ENCODE measurements at regions not wholly inside any gene's neighbourhood (a gene's known extent, or its start where the extent isn't known, plus 50 kb on each side); places are given as distances from the start of the nearest gene placed in this dataset.

- TF ChIP-seq REST (IDR thresholded peaks at IDR 0.05) (no peak), SREBF2 (IDR thresholded peaks at IDR 0.05) (no peak), HOXA7 (CRISPR knock-in tag; IDR thresholded peaks at IDR 0.05) (no peak), POLR2A (IDR thresholded peaks at IDR 0.05; ENCODE audit: low read length) (no peak)
Observed at GRCh38 chr11:69582756-69583467, 58.0 kb upstream of the CCND1 start (continued).

- no peak for TF ChIP-seq USF2 (IDR thresholded peaks at IDR 0.05)
- no peak for TF ChIP-seq TP53 (CRISPR knock-in tag; IDR thresholded peaks at IDR 0.05)
- no peak for TF ChIP-seq MYC (IDR thresholded peaks at IDR 0.05; ENCODE audit: borderline replicate concordance, low read length)
- TF ChIP-seq ZC3H11A (IDR thresholded peaks at IDR 0.05) = no peak
- TF ChIP-seq HOXA7 (CRISPR knock-in tag; IDR thresholded peaks at IDR 0.05) = no peak
- TF ChIP-seq HES2 (IDR thresholded peaks at IDR 0.05) = no peak
- TF ChIP-seq PHF8 (IDR thresholded peaks at IDR 0.05; ENCODE audit: borderline replicate concordance, low read depth) = no peak
- Histone ChIP-seq H3K4me2 (no peak overlapping the region), H3K4me1 (peaks cover 12% of the 10 kb centered on the region), H3K4me3 (no peak overlapping the region), H3K9me3 (peaks cover 3% of the 10 kb centered on the region; the same call in 1 of the 3 replicates), H3K27ac (no peak overlapping the region)
- CTCF ChIA-PET = interaction anchor here (0.8 to 1.0 kb wide), 2 partner anchors 10 to 60 kb away, joined by 3 read pairs; no protein-coding TSS in a partner anchor
- WGBS (ENCODE audit: missing lambda C conversion rate) = 92% methylated on average over 3 of the region's 3 CpGs
- DNase-seq (ENCODE audit: low read depth in 1 of 2, low spot score in 1 of 2) (no peak), ATAC-seq (no peak), FAIRE-seq (no peak)
- POLR2A ChIA-PET = no interaction called here
Observed at GRCh38 chr11:69584160-69584559, 56.8 kb upstream of the CCND1 start.

GRCh38 chr11:69585385-69585784 lies 55.6 kb upstream of the CCND1 start:
- Histone ChIP-seq H3K4me1 (peaks cover 12% of the 10 kb centered on the region), H3K9me3 (peaks cover 3% of the 10 kb centered on the region; the same call in 1 of the 3 replicates), H3K4me2 (no peak overlapping the region), H3K27ac (no peak overlapping the region), H3K4me3 (no peak overlapping the region)
- FAIRE-seq = no peak
- no peak for ATAC-seq
- WGBS (ENCODE audit: missing lambda C conversion rate) = 95% methylated on average over 3 of the region's 3 CpGs
- POLR2A ChIA-PET = no interaction called here
- CTCF ChIA-PET = interaction anchor here (1.2 kb wide), 1 partner anchor 9 kb away, joined by 3 read pairs; no protein-coding TSS in a partner anchor
- DNase-seq (ENCODE audit: low read depth in 1 of 2, low spot score in 1 of 2) = no peak
- TF ChIP-seq MAZ (IDR thresholded peaks at IDR 0.05; ENCODE audit: borderline replicate concordance, low read depth, low read length) = no peak
- no peak for TF ChIP-seq REST (IDR thresholded peaks at IDR 0.05)
- no peak for TF ChIP-seq PBX3 (IDR thresholded peaks at IDR 0.05)
- TF ChIP-seq MAX (IDR thresholded peaks at IDR 0.05) = no peak
- no peak for TF ChIP-seq MYC (IDR thresholded peaks at IDR 0.05; ENCODE audit: borderline replicate concordance, low read length)
- TF ChIP-seq EHF (CRISPR knock-in tag; IDR thresholded peaks at IDR 0.05) = no peak
- TF ChIP-seq E2F6 (IDR thresholded peaks at IDR 0.05; ENCODE audit: borderline replicate concordance, low read depth) = no peak
- TF ChIP-seq HOXA7 (CRISPR knock-in tag; IDR thresholded peaks at IDR 0.05) = no peak
- TF ChIP-seq CHD2 (IDR thresholded peaks at IDR 0.05; ENCODE audit: low read length, partially characterized antibody) = no peak
- TF ChIP-seq HEYL (CRISPR knock-in tag; IDR thresholded peaks at IDR 0.05) = no peak
- TF ChIP-seq HOXB5 (CRISPR knock-in tag; IDR thresholded peaks at IDR 0.05) = no peak
- TF ChIP-seq GATA3 (IDR thresholded peaks at IDR 0.05; ENCODE audit: borderline replicate concordance) = no peak
- no peak for TF ChIP-seq CEBPB (IDR thresholded peaks at IDR 0.05)
- TF ChIP-seq NFE2L2 (conservative IDR thresholded peaks at IDR 0.05; ENCODE audit: low read length) = no peak
- no peak for TF ChIP-seq BCL3 (IDR thresholded peaks at IDR 0.05)
